ENCODE measurements at regions not wholly inside any gene's neighbourhood (a gene's known extent, or its start where the extent isn't known, plus 50 kb on each side); places are given as distances from the start of the nearest gene placed in this dataset.

GRCh38 chr9:79940919-79941318 is 369.2 kb downstream of the TLE4 start (continued):
- TF ChIP-seq ZBTB40 (IDR thresholded peaks at IDR 0.05; ENCODE audit: borderline replicate concordance) (no peak), SMAD5 (IDR thresholded peaks at IDR 0.05; ENCODE audit: low read depth) (no peak), ESRRA (IDR thresholded peaks at IDR 0.05; ENCODE audit: low read length) (no peak), MXI1 (IDR thresholded peaks at IDR 0.05; ENCODE audit: low read depth, low read length) (no peak), ZZZ3 (IDR thresholded peaks at IDR 0.05; ENCODE audit: control insufficient read depth, insufficient read length, low read depth) (no peak), YY1 (IDR thresholded peaks at IDR 0.05; ENCODE audit: low read depth, low read length) (no peak), SMC3 (IDR thresholded peaks at IDR 0.05; ENCODE audit: borderline replicate concordance, low read length) (no peak)

GRCh38 chr9:79939819-79940218 is 368.1 kb downstream of the TLE4 start:
- no peak for ATAC-seq
- no TSS peak for BruUV-seq (replicated peaks)
- H2AFZ ChIP-seq (ENCODE audit: control insufficient read depth, low read depth, low read length), result no peak overlapping the region
- TF ChIP-seq STAT3 (IDR thresholded peaks at IDR 0.05; ENCODE audit: low read depth, low read length), result no peak
- TF ChIP-seq TBL1XR1 (IDR thresholded peaks at IDR 0.05; ENCODE audit: low read depth, low read length), result no peak
- no peak for TF ChIP-seq ZBTB33 (IDR thresholded peaks at IDR 0.05)
- no peak for TF ChIP-seq BRCA1 (IDR thresholded peaks at IDR 0.05; ENCODE audit: low read depth, low read length)
- no peak for TF ChIP-seq CEBPB (IDR thresholded peaks at IDR 0.05; ENCODE audit: borderline replicate concordance in 1 of 2, low read depth in 2 of 2, low read length in 2 of 2)
- no peak for TF ChIP-seq BCLAF1 (IDR thresholded peaks at IDR 0.05)
- TF ChIP-seq JUND (IDR thresholded peaks at IDR 0.05; ENCODE audit: low read depth, low read length), result no peak
- TF ChIP-seq RAD21 (IDR thresholded peaks at IDR 0.05; ENCODE audit: insufficient read depth, low read depth, low read length), result no peak

More at GRCh38 chr9:79939819-79940218, 368.1 kb downstream of the TLE4 start:
- H3K9me3 ChIP-seq (replicated peaks; ENCODE audit: control insufficient read depth, insufficient read depth, low read length), result no peaks in the 10 kb centered on the region
- WGBS (ENCODE audit: insufficient coverage, insufficient replicate concordance, low lambda C conversion rate, missing lambda C conversion rate), result 38% methylated on average over 5 of the region's 5 CpGs
- intact Hi-C loops (cut with micrococcal nuclease; ENCODE audit: unreplicated experiment), result no loop called here
- FAIRE-seq (no peak), DNase-seq (ENCODE audit: low read depth, low spot score) (no peak)
- H3K79me2 ChIP-seq (ENCODE audit: control insufficient read depth, insufficient read depth, low read length), result no peaks in the 10 kb centered on the region
- H3K4me2 ChIP-seq (ENCODE audit: control insufficient read depth, insufficient read depth), result no peak overlapping the region
- H3K4me3 ChIP-seq, result no peak overlapping the region
- no peak overlapping the region for H3K27ac ChIP-seq (ENCODE audit: control insufficient read depth, insufficient read depth)
- ChIA-PET POLR2A (no interaction called here), SMC1A (ENCODE audit: uncharacterized antibody, unreplicated experiment) (no interaction called here), RAD21 (ENCODE audit: unreplicated experiment) (no interaction called here), CTCF (no interaction called here)
- in situ Hi-C loops (cut with MboI), result no loop called here
- no peaks in the 10 kb centered on the region for H3K27me3 ChIP-seq (replicated peaks in 1 of 2; ENCODE audit: control insufficient read depth in 2 of 2, insufficient read depth in 2 of 2, low read length in 1 of 2)
- no peaks in the 10 kb centered on the region for H4K20me1 ChIP-seq (ENCODE audit: control insufficient read depth, insufficient read depth)
- H3K4me1 ChIP-seq (ENCODE audit: control insufficient read depth, insufficient read depth, low read length), result no peaks in the 10 kb centered on the region
- H3K9ac ChIP-seq (ENCODE audit: control insufficient read depth, insufficient read depth, low read length), result no peak overlapping the region
- no peaks in the 10 kb centered on the region for H3K36me3 ChIP-seq (ENCODE audit: control insufficient read depth in 2 of 2, insufficient read depth in 2 of 2, low read length in 1 of 2)

Data from GM12878 (cell line).